HepG2 (cell line): ENCODE measurements at regions not wholly inside any gene's neighbourhood (a gene's known extent, or its start where the extent isn't known, plus 50 kb on each side); places are given as distances from the start of the nearest gene placed in this dataset.

Experiments used
- ATAC-seq: fragments of 200-7000 bp; cut with Tn5 transposase; 3 replicates; pipeline ENCODE4 v1.9.1; 2020; ENCODE audit warnings: mild to moderate bottlenecking, moderate library complexity
- BruUV-seq: library from RNA; stranded (reverse); fragments of 400-500 nt; replicated peaks from 2 replicates; lab custom pipeline; 2021; lab: Mats Ljungman, UMichigan
- CTCF ChIA-PET: fragments of 300-600 bp; formaldehyde crosslinking; extraction: SDS; loops from one replicate; lab custom pipeline; 2021; ENCODE audit warnings: low total read pairs, inconsistent platforms, low intra/inter-chr PET ratio; lab: Yijun Ruan, JAX
- POLR2A ChIA-PET: fragments of 350-600 bp; sonication (Branson Sonifier 250); formaldehyde crosslinking; loops from one replicate; lab custom pipeline; 2020; ENCODE audit warnings: antibody characterized with exemption, inconsistent platforms; lab: Yijun Ruan, JAX
- DNase-seq: peaks from one replicate; pipeline ENCODE4 v3.0.0-alpha.2; 2015; ENCODE audit warnings: low spot score
- FAIRE-seq: peaks from 3 replicates; lab custom pipeline; 2011; peaks lifted over from hg19 to GRCh38; lab: Jason Lieb, UNC
- H2AFZ ChIP-seq: one replicate; pipeline ENCODE4 v1.6.1; 2011; ENCODE audit warnings: low read length, inconsistent platforms
- H3K27ac ChIP-seq: fragments of 300-600 bp; 3 replicates; pipeline ENCODE4 v1.8.0; 2011; ENCODE audit warnings: mixed run types, mild to moderate bottlenecking, mixed read lengths, low read length, inconsistent platforms; ENCODE audit not compliant: insufficient read depth; ENCODE audit errors: extremely low read length
- H3K27me3 ChIP-seq, 2 experiments: fragments of 200-600 bp in 1 of 2; 2 replicates in 1 of 2; 3 replicates in 1 of 2; pipeline versions ENCODE4 v1.6.0 to v1.8.0; 2011; ENCODE audit warnings: low read length in 2 of 2, mild to moderate bottlenecking in 2 of 2, moderate library complexity in 2 of 2, inconsistent platforms in 1 of 2; ENCODE audit not compliant: insufficient read depth in 2 of 2, control insufficient read depth in 1 of 2
- H3K36me3 ChIP-seq, 2 experiments: fragments of 200-600 bp in 1 of 2; replicated peaks in 1 of 2; 2 replicates in 1 of 2; 3 replicates in 1 of 2; pipeline versions ENCODE4 v1.5.1 to v1.8.0; 2011; ENCODE audit warnings: low read length in 2 of 2, inconsistent platforms in 1 of 2; ENCODE audit not compliant: insufficient read depth in 2 of 2, control insufficient read depth in 1 of 2
- H3K4me1 ChIP-seq: 2 replicates; pipeline ENCODE4 v1.5.1; 2012; ENCODE audit warnings: low read length, inconsistent platforms; ENCODE audit not compliant: insufficient read depth
- H3K4me2 ChIP-seq: 2 replicates; pipeline ENCODE4 v1.6.0; 2011; ENCODE audit warnings: low read depth, low read length, inconsistent platforms
- H3K4me3 ChIP-seq, 3 experiments: fragments of 200-600 bp in 1 of 3; sonication (generic), shearing (Covaris generic) in 1 of 3; replicated peaks in 1 of 3; 2 replicates each; pipeline ENCODE4 v1.5.1; 2011 to 2016; ENCODE audit warnings: low read length in 3 of 3, inconsistent platforms in 2 of 3, low read depth in 2 of 3, mild to moderate bottlenecking in 2 of 3, control low read depth in 1 of 3, mixed read lengths in 1 of 3; ENCODE audit not compliant: insufficient read depth in 1 of 3
- H3K79me2 ChIP-seq: one replicate; pipeline ENCODE4 v1.6.1; 2011; ENCODE audit warnings: low read length, inconsistent platforms; ENCODE audit not compliant: insufficient read depth
- H3K9ac ChIP-seq: 2 replicates; pipeline ENCODE4 v1.6.0; 2011; ENCODE audit warnings: mild to moderate bottlenecking, low read depth, low read length, inconsistent platforms; ENCODE audit not compliant: insufficient read depth
- H3K9me3 ChIP-seq: 2 replicates; pipeline ENCODE4 v1.5.1; 2012; ENCODE audit warnings: mild to moderate bottlenecking, low read length
- H4K20me1 ChIP-seq: 2 replicates; pipeline ENCODE4 v1.6.0; 2011; ENCODE audit warnings: inconsistent platforms, mild to moderate bottlenecking, low read length, moderate library complexity; ENCODE audit not compliant: insufficient read depth
- ARNT2 ChIP-seq: sonication (generic); formaldehyde crosslinking; IDR thresholded peaks from 2 replicates; pipeline ENCODE4 v1.8.0; 2022; ENCODE audit warnings: mild to moderate bottlenecking, low read depth, missing genetic modification reagents, moderate library complexity
- MAFK ChIP-seq, 2 experiments: IDR thresholded peaks in 1 of 2; conservative IDR thresholded peaks in 1 of 2; 2 replicates each; pipeline ENCODE4 v1.6.1; 2011; ENCODE audit warnings: improper control_type of control experiment in 2 of 2, low read length in 2 of 2
- POLR2AphosphoS5 ChIP-seq: IDR thresholded peaks from 2 replicates; pipeline ENCODE4 v1.6.1; 2012; ENCODE audit warnings: low read depth, low read length
- RXRB ChIP-seq: IDR thresholded peaks from 2 replicates; pipeline ENCODE4 v1.6.1; 2016; ENCODE audit warnings: borderline replicate concordance, missing genetic modification reagents, missing compliant biosample characterization
- ZFP1 ChIP-seq: IDR thresholded peaks from 2 replicates; pipeline ENCODE4 v1.6.1; 2016
- ZNF138 ChIP-seq: sonication (generic); formaldehyde crosslinking; IDR thresholded peaks from 2 replicates; pipeline ENCODE4 v1.5.0; 2020; ENCODE audit warnings: mild to moderate bottlenecking, low read depth, missing genetic modification reagents
- ZNF205 ChIP-seq: IDR thresholded peaks from 2 replicates; pipeline ENCODE4 v1.6.1; 2018; ENCODE audit warnings: missing biosample characterization, missing genetic modification reagents
- ZNF335 ChIP-seq: sonication (generic); formaldehyde crosslinking; IDR thresholded peaks from 2 replicates; pipeline ENCODE4 v1.4.0; 2020; ENCODE audit warnings: missing genetic modification reagents
- WGBS: methylation state at CpG from one replicate; pipeline ENCODE4 v1.1.6; 2017; ENCODE audit warnings: low lambda C conversion rate; 5-methylcytosine and 5-hydroxymethylcytosine counted together
- in situ Hi-C: cut with HindIII; loops from 2 replicates; pipeline ENCODE4 v1.10.0; 2017; ENCODE audit warnings: low pct_unique_long_range_greater_than_20kb; ENCODE audit not compliant: extremely low pct_ligation_motif_present
- intact Hi-C: fragments of 100-400 bp; cut with micrococcal nuclease; formaldehyde crosslinking; loops from one replicate; pipeline ENCODE4 v1.10.0; 2022; ENCODE audit not compliant: unreplicated experiment
- TF ChIP-seq, protein P1 (sequence below): fragments of 450-650 bp; IDR thresholded peaks from 2 replicates; pipeline ENCODE4 v1.6.1; 2017; ENCODE audit warnings: mild to moderate bottlenecking
- TF ChIP-seq, protein P2 (sequence below): sonication (generic); formaldehyde crosslinking; IDR thresholded peaks from 2 replicates; pipeline ENCODE4 v1.5.0; 2020; ENCODE audit warnings: missing genetic modification reagents
- TF ChIP-seq, protein P3 (sequence below): sonication (generic); formaldehyde crosslinking; IDR thresholded peaks from 2 replicates; pipeline ENCODE4 v1.5.0; 2020; ENCODE audit warnings: missing genetic modification reagents, mild to moderate bottlenecking, borderline replicate concordance
- TF ChIP-seq, protein P4 (sequence below): sonication (generic); formaldehyde crosslinking; IDR thresholded peaks from 2 replicates; pipeline ENCODE4 v1.4.0; 2020; ENCODE audit warnings: mild to moderate bottlenecking, missing genetic modification reagents

DNA sequence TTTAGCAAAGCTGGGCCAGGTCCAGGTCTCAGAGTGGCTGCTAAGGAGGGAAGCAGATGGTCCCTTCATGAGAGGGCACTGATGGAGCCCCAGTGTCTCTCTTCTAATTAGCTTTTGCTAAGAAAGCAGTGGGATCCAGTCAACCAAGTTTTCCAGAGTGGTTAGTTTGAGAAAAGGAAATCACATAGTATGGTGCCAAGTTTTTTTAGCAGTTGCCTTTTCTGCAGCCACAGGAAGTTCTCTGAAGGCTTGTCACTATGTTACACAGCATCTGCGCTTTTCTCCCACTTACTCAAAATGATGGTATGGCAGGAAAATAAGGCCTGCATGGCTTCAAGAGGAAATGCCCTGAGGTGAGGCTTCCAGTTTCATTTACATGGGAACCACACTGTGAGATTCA, 331.5 kb upstream of the ZNF462 start:
- no peaks in the 10 kb centered on the region for H4K20me1 ChIP-seq
- intact Hi-C loops (no loop called here), in situ Hi-C loops (no loop called here)
- no peak for FAIRE-seq
- no peaks in the 10 kb centered on the region for H3K36me3 ChIP-seq
- H2AFZ ChIP-seq = no peak overlapping the region
- DNase-seq = no peak
- ChIA-PET POLR2A (no interaction called here), CTCF (no interaction called here)
- H3K4me3 ChIP-seq = no peak overlapping the region
- no peaks in the 10 kb centered on the region for H3K27me3 ChIP-seq
- 0% methylated on average over 1 of the region's 1 CpG for WGBS
- no peaks in the 10 kb centered on the region for H3K4me1 ChIP-seq
- ATAC-seq = no peak
- TF ChIP-seq, protein P1, sequence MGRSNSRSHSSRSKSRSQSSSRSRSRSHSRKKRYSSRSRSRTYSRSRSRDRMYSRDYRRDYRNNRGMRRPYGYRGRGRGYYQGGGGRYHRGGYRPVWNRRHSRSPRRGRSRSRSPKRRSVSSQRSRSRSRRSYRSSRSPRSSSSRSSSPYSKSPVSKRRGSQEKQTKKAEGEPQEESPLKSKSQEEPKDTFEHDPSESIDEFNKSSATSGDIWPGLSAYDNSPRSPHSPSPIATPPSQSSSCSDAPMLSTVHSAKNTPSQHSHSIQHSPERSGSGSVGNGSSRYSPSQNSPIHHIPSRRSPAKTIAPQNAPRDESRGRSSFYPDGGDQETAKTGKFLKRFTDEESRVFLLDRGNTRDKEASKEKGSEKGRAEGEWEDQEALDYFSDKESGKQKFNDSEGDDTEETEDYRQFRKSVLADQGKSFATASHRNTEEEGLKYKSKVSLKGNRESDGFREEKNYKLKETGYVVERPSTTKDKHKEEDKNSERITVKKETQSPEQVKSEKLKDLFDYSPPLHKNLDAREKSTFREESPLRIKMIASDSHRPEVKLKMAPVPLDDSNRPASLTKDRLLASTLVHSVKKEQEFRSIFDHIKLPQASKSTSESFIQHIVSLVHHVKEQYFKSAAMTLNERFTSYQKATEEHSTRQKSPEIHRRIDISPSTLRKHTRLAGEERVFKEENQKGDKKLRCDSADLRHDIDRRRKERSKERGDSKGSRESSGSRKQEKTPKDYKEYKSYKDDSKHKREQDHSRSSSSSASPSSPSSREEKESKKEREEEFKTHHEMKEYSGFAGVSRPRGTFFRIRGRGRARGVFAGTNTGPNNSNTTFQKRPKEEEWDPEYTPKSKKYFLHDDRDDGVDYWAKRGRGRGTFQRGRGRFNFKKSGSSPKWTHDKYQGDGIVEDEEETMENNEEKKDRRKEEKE = no peak
- TF ChIP-seq POLR2AphosphoS5 = no peak
- TF ChIP-seq ZNF205 (CRISPR knock-in tag) = no peak
- TF ChIP-seq ZFP1 (CRISPR knock-in tag) = no peak
- TF ChIP-seq ARNT2 (CRISPR knock-in tag) = no peak
- no peak for TF ChIP-seq RXRB (CRISPR knock-in tag)
- no peak for TF ChIP-seq ZNF138 (CRISPR knock-in tag)
- TF ChIP-seq, protein P2, sequence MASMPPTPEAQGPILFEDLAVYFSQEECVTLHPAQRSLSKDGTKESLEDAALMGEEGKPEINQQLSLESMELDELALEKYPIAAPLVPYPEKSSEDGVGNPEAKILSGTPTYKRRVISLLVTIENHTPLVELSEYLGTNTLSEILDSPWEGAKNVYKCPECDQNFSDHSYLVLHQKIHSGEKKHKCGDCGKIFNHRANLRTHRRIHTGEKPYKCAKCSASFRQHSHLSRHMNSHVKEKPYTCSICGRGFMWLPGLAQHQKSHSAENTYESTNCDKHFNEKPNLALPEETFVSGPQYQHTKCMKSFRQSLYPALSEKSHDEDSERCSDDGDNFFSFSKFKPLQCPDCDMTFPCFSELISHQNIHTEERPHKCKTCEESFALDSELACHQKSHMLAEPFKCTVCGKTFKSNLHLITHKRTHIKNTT (CRISPR knock-in tag) = no peak
- no peak for TF ChIP-seq ZNF335
- TF ChIP-seq, protein P3, sequence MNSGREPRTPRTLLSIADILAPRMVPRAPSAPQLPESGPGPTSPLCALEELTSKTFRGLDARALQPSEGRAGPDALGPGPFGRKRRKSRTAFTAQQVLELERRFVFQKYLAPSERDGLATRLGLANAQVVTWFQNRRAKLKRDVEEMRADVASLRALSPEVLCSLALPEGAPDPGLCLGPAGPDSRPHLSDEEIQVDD = no peak
- TF ChIP-seq, protein P4, sequence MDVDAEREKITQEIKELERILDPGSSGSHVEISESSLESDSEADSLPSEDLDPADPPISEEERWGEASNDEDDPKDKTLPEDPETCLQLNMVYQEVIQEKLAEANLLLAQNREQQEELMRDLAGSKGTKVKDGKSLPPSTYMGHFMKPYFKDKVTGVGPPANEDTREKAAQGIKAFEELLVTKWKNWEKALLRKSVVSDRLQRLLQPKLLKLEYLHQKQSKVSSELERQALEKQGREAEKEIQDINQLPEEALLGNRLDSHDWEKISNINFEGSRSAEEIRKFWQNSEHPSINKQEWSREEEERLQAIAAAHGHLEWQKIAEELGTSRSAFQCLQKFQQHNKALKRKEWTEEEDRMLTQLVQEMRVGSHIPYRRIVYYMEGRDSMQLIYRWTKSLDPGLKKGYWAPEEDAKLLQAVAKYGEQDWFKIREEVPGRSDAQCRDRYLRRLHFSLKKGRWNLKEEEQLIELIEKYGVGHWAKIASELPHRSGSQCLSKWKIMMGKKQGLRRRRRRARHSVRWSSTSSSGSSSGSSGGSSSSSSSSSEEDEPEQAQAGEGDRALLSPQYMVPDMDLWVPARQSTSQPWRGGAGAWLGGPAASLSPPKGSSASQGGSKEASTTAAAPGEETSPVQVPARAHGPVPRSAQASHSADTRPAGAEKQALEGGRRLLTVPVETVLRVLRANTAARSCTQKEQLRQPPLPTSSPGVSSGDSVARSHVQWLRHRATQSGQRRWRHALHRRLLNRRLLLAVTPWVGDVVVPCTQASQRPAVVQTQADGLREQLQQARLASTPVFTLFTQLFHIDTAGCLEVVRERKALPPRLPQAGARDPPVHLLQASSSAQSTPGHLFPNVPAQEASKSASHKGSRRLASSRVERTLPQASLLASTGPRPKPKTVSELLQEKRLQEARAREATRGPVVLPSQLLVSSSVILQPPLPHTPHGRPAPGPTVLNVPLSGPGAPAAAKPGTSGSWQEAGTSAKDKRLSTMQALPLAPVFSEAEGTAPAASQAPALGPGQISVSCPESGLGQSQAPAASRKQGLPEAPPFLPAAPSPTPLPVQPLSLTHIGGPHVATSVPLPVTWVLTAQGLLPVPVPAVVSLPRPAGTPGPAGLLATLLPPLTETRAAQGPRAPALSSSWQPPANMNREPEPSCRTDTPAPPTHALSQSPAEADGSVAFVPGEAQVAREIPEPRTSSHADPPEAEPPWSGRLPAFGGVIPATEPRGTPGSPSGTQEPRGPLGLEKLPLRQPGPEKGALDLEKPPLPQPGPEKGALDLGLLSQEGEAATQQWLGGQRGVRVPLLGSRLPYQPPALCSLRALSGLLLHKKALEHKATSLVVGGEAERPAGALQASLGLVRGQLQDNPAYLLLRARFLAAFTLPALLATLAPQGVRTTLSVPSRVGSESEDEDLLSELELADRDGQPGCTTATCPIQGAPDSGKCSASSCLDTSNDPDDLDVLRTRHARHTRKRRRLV (CRISPR knock-in tag) = no peak
- no peak for TF ChIP-seq MAFK (conservative IDR thresholded peaks at IDR 0.05 in 1 of 2, IDR thresholded peaks at IDR 0.05 in 1 of 2; ENCODE audit: low read length in 2 of 2)
- TF ChIP-seq, all 625 proteins: peak for 0
- no peak overlapping the region for H3K27ac ChIP-seq
- H3K4me2 ChIP-seq = no peak overlapping the region
- no TSS peak for BruUV-seq
- H3K79me2 ChIP-seq = no peaks in the 10 kb centered on the region
- no peaks in the 10 kb centered on the region for H3K9me3 ChIP-seq
- no peak overlapping the region for H3K9ac ChIP-seq
